ENCODE measurements at regions not wholly inside any gene's neighbourhood (a gene's known extent, or its start where the extent isn't known, plus 50 kb on each side); places are given as distances from the start of the nearest gene placed in this dataset.
"Not testable (repeated sequence)": the region's sequence is repeated elsewhere in the genome, so short reads cannot be mapped to it uniquely, and the experiment has no call there.

DNA sequence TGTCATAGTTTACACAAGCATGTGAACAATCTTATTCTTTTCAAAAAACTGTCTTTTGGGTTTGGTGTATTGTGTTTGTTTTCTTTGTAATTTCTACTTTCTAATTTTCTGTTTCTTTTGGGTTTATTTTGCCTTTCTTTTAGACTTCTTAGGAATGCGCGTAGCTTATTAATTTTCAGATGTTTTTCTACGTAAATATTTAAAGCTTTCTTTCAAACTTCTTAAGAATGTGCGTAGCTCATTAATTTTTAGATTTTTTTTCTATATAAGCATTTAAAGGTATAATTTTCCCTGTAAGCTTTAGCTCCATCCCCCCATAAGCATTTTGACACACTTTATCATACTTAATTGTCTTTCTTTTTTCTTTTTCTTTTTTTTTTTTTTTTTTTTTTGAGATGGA lies 55.2 kb downstream of the RAD54L2 start:
- intact Hi-C loops (cut with micrococcal nuclease; ENCODE audit: unreplicated experiment), result no loop called here
- POLR2A ChIA-PET, result interaction anchor here (0.7 kb wide), 1 partner anchor 55 kb away, joined by 3 read pairs; no protein-coding TSS in a partner anchor

DNA sequence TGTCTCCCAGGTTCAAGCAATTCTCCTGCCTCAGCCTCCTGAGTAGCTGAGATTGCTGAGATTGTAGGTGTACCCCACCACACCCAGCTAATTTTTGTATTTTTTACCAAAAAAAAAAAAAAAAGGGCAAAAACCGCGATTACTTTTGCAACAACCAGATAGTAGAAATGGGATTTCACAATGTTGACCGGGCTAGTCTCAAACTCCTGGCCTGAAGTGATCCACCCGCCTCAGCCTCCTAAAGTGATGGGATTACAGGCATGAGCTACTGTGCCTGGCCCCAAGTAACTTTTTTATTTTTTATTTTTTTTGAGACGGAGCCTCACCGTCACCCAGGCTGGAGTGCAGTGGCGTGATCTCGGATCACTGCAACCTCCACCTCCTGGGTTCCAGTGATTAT lies 61.1 kb downstream of the RAD54L2 start:
- BruUV-seq (replicated peaks); H3K79me2 ChIP-seq (ENCODE audit: insufficient read depth, low read length); POLR2A ChIA-PET; H3K27ac ChIP-seq (ENCODE audit: extremely low read length, insufficient read depth, low read length); ATAC-seq; intact Hi-C loops (cut with micrococcal nuclease; ENCODE audit: unreplicated experiment); FAIRE-seq; H3K27me3 ChIP-seq (ENCODE audit: control insufficient read depth in 1 of 2, insufficient read depth in 2 of 2, low read length in 2 of 2); CTCF ChIA-PET (ENCODE audit: low intra/inter-chr PET ratio, low total read pairs); H3K4me2 ChIP-seq (ENCODE audit: low read depth, low read length); H3K9me3 ChIP-seq (ENCODE audit: low read length); in situ Hi-C loops (cut with HindIII; ENCODE audit: extremely low pct_ligation_motif_present, low pct_unique_long_range_greater_than_20kb); H3K4me3 ChIP-seq (replicated peaks in 1 of 3; ENCODE audit: insufficient read depth in 1 of 3, low read depth in 2 of 3, low read length in 3 of 3); H3K4me1 ChIP-seq (ENCODE audit: insufficient read depth, low read length); DNase-seq (ENCODE audit: low spot score); H3K9ac ChIP-seq (ENCODE audit: insufficient read depth, low read depth, low read length); H2AFZ ChIP-seq (ENCODE audit: low read length); H4K20me1 ChIP-seq (ENCODE audit: insufficient read depth, low read length): not testable (repeated sequence)
- 91% methylated on average over 8 of the region's 8 CpGs for WGBS (ENCODE audit: low lambda C conversion rate)
- peaks cover 1 to 14% of the 10 kb centered on the region in 2 experiments; a peak in 3 of 5 replicates for H3K36me3 ChIP-seq (replicated peaks in 1 of 2; ENCODE audit: control insufficient read depth in 1 of 2, insufficient read depth in 2 of 2, low read length in 2 of 2)

More for the DNA sequence above, 55.2 kb downstream of the RAD54L2 start:
- Histone ChIP-seq H3K4me2 (ENCODE audit: low read depth, low read length) (no peak overlapping the region), H3K4me3 (replicated peaks in 1 of 3; ENCODE audit: insufficient read depth in 1 of 3, low read depth in 2 of 3, low read length in 3 of 3) (no peak overlapping the region), H3K4me1 (ENCODE audit: insufficient read depth, low read length) (no peaks in the 10 kb centered on the region), H3K9me3 (ENCODE audit: low read length) (no peaks in the 10 kb centered on the region), H4K20me1 (ENCODE audit: insufficient read depth, low read length) (no peaks in the 10 kb centered on the region), H3K79me2 (ENCODE audit: insufficient read depth, low read length) (no peaks in the 10 kb centered on the region), H3K27me3 (ENCODE audit: control insufficient read depth in 1 of 2, insufficient read depth in 2 of 2, low read length in 2 of 2) (no peaks in the 10 kb centered on the region), H2AFZ (ENCODE audit: low read length) (no peak overlapping the region), H3K36me3 (replicated peaks in 1 of 2; ENCODE audit: control insufficient read depth in 1 of 2, insufficient read depth in 2 of 2, low read length in 2 of 2) (peaks cover 4 to 31% of the 10 kb centered on the region in 2 experiments), H3K27ac (ENCODE audit: extremely low read length, insufficient read depth, low read length) (no peak overlapping the region), H3K9ac (ENCODE audit: insufficient read depth, low read depth, low read length) (no peak overlapping the region)
- TF ChIP-seq NFIC (IDR thresholded peaks at IDR 0.05; ENCODE audit: low read length) (no peak), CEBPB (IDR thresholded peaks at IDR 0.05; ENCODE audit: borderline replicate concordance, low read depth, low read length) (no peak), ZC3H13 (CRISPR knock-in tag; IDR thresholded peaks at IDR 0.05) (no peak), NFYC (CRISPR knock-in tag; IDR thresholded peaks at IDR 0.05) (no peak), RFX1 (IDR thresholded peaks at IDR 0.05) (no peak)
- TF ChIP-seq, protein P1, sequence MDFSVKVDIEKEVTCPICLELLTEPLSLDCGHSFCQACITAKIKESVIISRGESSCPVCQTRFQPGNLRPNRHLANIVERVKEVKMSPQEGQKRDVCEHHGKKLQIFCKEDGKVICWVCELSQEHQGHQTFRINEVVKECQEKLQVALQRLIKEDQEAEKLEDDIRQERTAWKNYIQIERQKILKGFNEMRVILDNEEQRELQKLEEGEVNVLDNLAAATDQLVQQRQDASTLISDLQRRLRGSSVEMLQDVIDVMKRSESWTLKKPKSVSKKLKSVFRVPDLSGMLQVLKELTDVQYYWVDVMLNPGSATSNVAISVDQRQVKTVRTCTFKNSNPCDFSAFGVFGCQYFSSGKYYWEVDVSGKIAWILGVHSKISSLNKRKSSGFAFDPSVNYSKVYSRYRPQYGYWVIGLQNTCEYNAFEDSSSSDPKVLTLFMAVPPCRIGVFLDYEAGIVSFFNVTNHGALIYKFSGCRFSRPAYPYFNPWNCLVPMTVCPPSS (IDR thresholded peaks at IDR 0.05), result no peak
- TF ChIP-seq, protein P2, sequence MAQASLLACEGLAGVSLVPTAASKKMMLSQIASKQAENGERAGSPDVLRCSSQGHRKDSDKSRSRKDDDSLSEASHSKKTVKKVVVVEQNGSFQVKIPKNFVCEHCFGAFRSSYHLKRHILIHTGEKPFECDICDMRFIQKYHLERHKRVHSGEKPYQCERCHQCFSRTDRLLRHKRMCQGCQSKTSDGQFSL (CRISPR knock-in tag; IDR thresholded peaks at IDR 0.05), result no peak
- TF ChIP-seq, protein P3, sequence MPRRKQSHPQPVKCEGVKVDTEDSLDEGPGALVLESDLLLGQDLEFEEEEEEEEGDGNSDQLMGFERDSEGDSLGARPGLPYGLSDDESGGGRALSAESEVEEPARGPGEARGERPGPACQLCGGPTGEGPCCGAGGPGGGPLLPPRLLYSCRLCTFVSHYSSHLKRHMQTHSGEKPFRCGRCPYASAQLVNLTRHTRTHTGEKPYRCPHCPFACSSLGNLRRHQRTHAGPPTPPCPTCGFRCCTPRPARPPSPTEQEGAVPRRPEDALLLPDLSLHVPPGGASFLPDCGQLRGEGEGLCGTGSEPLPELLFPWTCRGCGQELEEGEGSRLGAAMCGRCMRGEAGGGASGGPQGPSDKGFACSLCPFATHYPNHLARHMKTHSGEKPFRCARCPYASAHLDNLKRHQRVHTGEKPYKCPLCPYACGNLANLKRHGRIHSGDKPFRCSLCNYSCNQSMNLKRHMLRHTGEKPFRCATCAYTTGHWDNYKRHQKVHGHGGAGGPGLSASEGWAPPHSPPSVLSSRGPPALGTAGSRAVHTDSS (CRISPR knock-in tag; conservative IDR thresholded peaks at IDR 0.05), result no peak
- BruUV-seq (replicated peaks), result no TSS peak
- WGBS (ENCODE audit: low lambda C conversion rate), result 98% methylated on average over 4 of the region's 4 CpGs
- in situ Hi-C loops (cut with HindIII; ENCODE audit: extremely low pct_ligation_motif_present, low pct_unique_long_range_greater_than_20kb), result no loop called here
- no peak for ATAC-seq
- FAIRE-seq, result no peak
- CTCF ChIA-PET (ENCODE audit: low intra/inter-chr PET ratio, low total read pairs), result no interaction called here
- no peak for DNase-seq (ENCODE audit: low spot score)

Measured in HepG2 (cell line).